NCI-H748 (cell line): ENCODE measurements at regions not wholly inside any gene's neighbourhood (a gene's known extent, or its start where the extent isn't known, plus 50 kb on each side); places are given as distances from the start of the nearest gene placed in this dataset.
"Not testable (repeated sequence)": the region's sequence is repeated elsewhere in the genome, so short reads cannot be mapped to it uniquely, and the experiment has no call there.

Experiments used
- DNase-seq: peaks from one replicate; lab custom pipeline; 2025; ENCODE audit not compliant: unreplicated experiment; lab: John Stamatoyannopoulos, UW

GRCh38 chr15:44817797-44818196 lies 81.5 kb downstream of the TRIM69 start:
- DNase-seq = not testable (repeated sequence)

- DNase-seq = not testable (repeated sequence)
Observed at GRCh38 chr15:44819331-44819987, 83.1 kb downstream of the TRIM69 start.

- not testable (repeated sequence) for DNase-seq
Observed at GRCh38 chr15:44820535-44820934, 84.2 kb downstream of the TRIM69 start.

- peak; percentile 16 for DNase-seq
Observed at GRCh38 chr15:44820967-44821366, 84.6 kb downstream of the TRIM69 start.

- not testable (repeated sequence) for DNase-seq
Observed at GRCh38 chr15:44824277-44825145, 88.2 kb downstream of the TRIM69 start.

GRCh38 chr15:44826583-44826982 lies 90.3 kb downstream of the TRIM69 start:
- DNase-seq = not testable (repeated sequence)

- DNase-seq = not testable (repeated sequence)
Observed at GRCh38 chr15:44828229-44828914, 92.0 kb downstream of the TRIM69 start.

- DNase-seq = not testable (repeated sequence)
Observed at GRCh38 chr15:44829150-44829549, 92.8 kb downstream of the TRIM69 start.

- DNase-seq = not testable (repeated sequence)
Observed at GRCh38 chr15:44830692-44831408, 94.5 kb downstream of the TRIM69 start.

GRCh38 chr15:44831409-44831741 lies 95.0 kb downstream of the TRIM69 start:
- DNase-seq = not testable (repeated sequence)

- DNase-seq = not testable (repeated sequence)
Observed at GRCh38 chr15:44832133-44832532, 95.8 kb downstream of the TRIM69 start.

GRCh38 chr15:44833081-44833480 lies 96.8 kb downstream of the TRIM69 start:
- not testable (repeated sequence) for DNase-seq

GRCh38 chr15:44833761-44834160 lies 97.4 kb downstream of the TRIM69 start:
- not testable (repeated sequence) for DNase-seq

- not testable (repeated sequence) for DNase-seq
Observed at GRCh38 chr15:44835082-44835481, 98.8 kb downstream of the TRIM69 start.

GRCh38 chr15:44836094-44836493 lies 99.8 kb downstream of the TRIM69 start:
- DNase-seq = no peak

- DNase-seq = not testable (repeated sequence)
Observed at GRCh38 chr15:44838929-44839328, 102.6 kb downstream of the TRIM69 start.

- not testable (repeated sequence) for DNase-seq
Observed at GRCh38 chr15:44841762-44842161, 105.4 kb downstream of the TRIM69 start.

- not testable (repeated sequence) for DNase-seq
Observed at GRCh38 chr15:44842883-44843282, 106.6 kb downstream of the TRIM69 start.

- not testable (repeated sequence) for DNase-seq
Observed at GRCh38 chr15:44844936-44845335, 108.6 kb downstream of the TRIM69 start.

GRCh38 chr15:44846156-44846555 lies 109.8 kb downstream of the TRIM69 start:
- not testable (repeated sequence) for DNase-seq

GRCh38 chr15:44847555-44847954 lies 108.9 kb upstream of the TERB2 start:
- DNase-seq = not testable (repeated sequence)
